PC-3 (cell line): ENCODE measurements at regions not wholly inside any gene's neighbourhood (a gene's known extent, or its start where the extent isn't known, plus 50 kb on each side); places are given as distances from the start of the nearest gene placed in this dataset.

ENCODE experiments used
- ATAC-seq: fragments of 200-7000 bp; cut with Tn5 transposase; 2 replicates; pipeline ENCODE4 v1.9.1; 2020; ENCODE audit warnings: mild to moderate bottlenecking, moderate library complexity
- BruUV-seq: library from RNA; stranded (reverse); fragments of 400-500 nt; replicated peaks from 2 replicates; lab custom pipeline; 2021; lab: Mats Ljungman, UMichigan
- CTCF ChIA-PET: fragments of 300-600 bp; sonication (Branson Sonifier 250); formaldehyde crosslinking; loops from one replicate; lab custom pipeline; 2022; ENCODE audit warnings: antibody characterized with exemption; lab: Charles Lee
- POLR2A ChIA-PET: fragments of 300-600 bp; sonication (Branson Sonifier 250); formaldehyde crosslinking; loops from one replicate; lab custom pipeline; 2022; ENCODE audit warnings: antibody characterized with exemption; ENCODE audit not compliant: unreplicated experiment; lab: Charles Lee
- DNase-seq: peaks from one replicate; pipeline ENCODE4 v3.0.0-alpha.2; 2015
- H2AFZ ChIP-seq: fragments of 300-600 bp; sonication (generic); 2 replicates; pipeline ENCODE4 v1.6.0; 2016; ENCODE audit warnings: antibody characterized with exemption, low read length
- H3F3A ChIP-seq: fragments of 300-600 bp; sonication (generic); one replicate; pipeline ENCODE4 v1.6.0; 2017; ENCODE audit warnings: antibody characterized with exemption, low read length, control low read depth, mild to moderate bottlenecking; ENCODE audit not compliant: unreplicated experiment
- H3K27ac ChIP-seq: fragments of 300-600 bp; sonication (generic); 2 replicates; pipeline ENCODE4 v1.5.1; 2016; ENCODE audit warnings: mild to moderate bottlenecking, low read length
- H3K27me3 ChIP-seq: fragments of 300-600 bp; sonication (generic); 2 replicates; pipeline ENCODE4 v1.6.1; 2016; ENCODE audit warnings: low read length, mixed read lengths
- H3K36me3 ChIP-seq: fragments of 300-600 bp; sonication (generic); 2 replicates; pipeline ENCODE4 v1.6.1; 2016; ENCODE audit warnings: low read depth, mixed run types, low read length, mixed read lengths
- H3K4me1 ChIP-seq: fragments of 300-600 bp; sonication (generic); 2 replicates; pipeline ENCODE4 v1.5.1; 2016; ENCODE audit warnings: low read length; ENCODE audit not compliant: insufficient read depth
- H3K4me2 ChIP-seq: fragments of 300-600 bp; sonication (generic); 2 replicates; pipeline ENCODE4 v1.6.0; 2016; ENCODE audit warnings: low read length
- H3K4me3 ChIP-seq: fragments of 300-600 bp; sonication (generic); 2 replicates; pipeline ENCODE4 v1.5.1; 2016; ENCODE audit warnings: mild to moderate bottlenecking, low read length, mixed read lengths
- H3K79me2 ChIP-seq: fragments of 300-600 bp; sonication (generic); 2 replicates; pipeline ENCODE4 v1.6.1; 2017; ENCODE audit warnings: low read length, mixed read lengths
- H3K9ac ChIP-seq: fragments of 300-600 bp; sonication (generic); 2 replicates; pipeline ENCODE4 v1.6.0; 2016; ENCODE audit warnings: mild to moderate bottlenecking, low read length
- H3K9me2 ChIP-seq: fragments of 300-600 bp; sonication (generic); replicated peaks from 2 replicates; pipeline ENCODE4 v1.6.1; 2016; ENCODE audit warnings: mixed run types, low read length, mixed read lengths
- H3K9me3 ChIP-seq: fragments of 300-600 bp; sonication (generic); 2 replicates; pipeline ENCODE4 v1.6.1; 2016; ENCODE audit warnings: low read length, mixed read lengths
- H4K20me1 ChIP-seq: fragments of 300-600 bp; sonication (generic); 2 replicates; pipeline ENCODE4 v1.6.1; 2016; ENCODE audit warnings: low read length, mixed read lengths
- EZH2 ChIP-seq: fragments of 300-600 bp; sonication (generic); IDR thresholded peaks from one replicate; pipeline ENCODE4 v1.6.1; 2017; ENCODE audit warnings: antibody characterized with exemption, mild to moderate bottlenecking, low read length; ENCODE audit not compliant: unreplicated experiment
- EZH2phosphoT487 ChIP-seq: fragments of 300-600 bp; sonication (generic); IDR thresholded peaks from 2 replicates; pipeline ENCODE4 v1.6.1; 2018; ENCODE audit warnings: mild to moderate bottlenecking, antibody characterized with exemption, low read length, borderline replicate concordance
- intact Hi-C: fragments of 100-400 bp; cut with micrococcal nuclease; formaldehyde crosslinking; loops from 2 replicates; pipeline ENCODE4 v1.9.0; 2023
- TF ChIP-seq, protein P1 (sequence below): fragments of 300-600 bp; sonication (generic); conservative IDR thresholded peaks from 2 replicates; pipeline ENCODE4 v1.5.1; 2017; ENCODE audit warnings: antibody characterized with exemption, low read depth, mild to moderate bottlenecking, low read length

DNA sequence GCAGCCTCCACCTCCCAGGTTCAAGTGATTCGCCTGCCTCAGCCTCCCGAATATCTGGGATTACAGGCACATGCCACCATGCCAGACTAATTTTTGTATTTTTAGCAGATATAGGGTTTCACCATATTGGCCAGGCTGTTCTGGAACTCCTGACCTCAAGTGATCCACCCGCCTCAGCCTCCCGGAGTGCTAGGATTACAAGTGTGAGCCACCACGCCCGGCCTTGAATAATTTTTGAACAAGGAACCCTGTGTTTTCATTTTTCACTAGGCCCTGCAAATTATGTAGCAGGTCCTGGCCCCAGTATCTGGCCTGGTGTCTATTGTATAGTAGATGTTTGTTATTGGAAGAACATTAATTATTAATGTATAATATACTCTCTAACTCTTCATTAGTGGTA lies 140.7 kb downstream of the PIK3R1 start:
- no peak overlapping the region for H2AFZ ChIP-seq
- no peaks in the 10 kb centered on the region for H3K4me1 ChIP-seq
- DNase-seq = no peak
- no peak overlapping the region for H3K4me2 ChIP-seq
- POLR2A ChIA-PET = no interaction called here
- BruUV-seq = no TSS peak
- no peak overlapping the region for H3K9ac ChIP-seq
- no peaks in the 10 kb centered on the region for H3K79me2 ChIP-seq
- H3K9me2 ChIP-seq = no peaks in the 10 kb centered on the region
- H3K27ac ChIP-seq = no peak overlapping the region
- no peak for ATAC-seq
- H4K20me1 ChIP-seq = no peaks in the 10 kb centered on the region
- CTCF ChIA-PET = no interaction called here
- H3F3A ChIP-seq = no peaks in the 10 kb centered on the region
- TF ChIP-seq EZH2phosphoT487 (no peak), EZH2 (no peak)
- TF ChIP-seq, protein P1, sequence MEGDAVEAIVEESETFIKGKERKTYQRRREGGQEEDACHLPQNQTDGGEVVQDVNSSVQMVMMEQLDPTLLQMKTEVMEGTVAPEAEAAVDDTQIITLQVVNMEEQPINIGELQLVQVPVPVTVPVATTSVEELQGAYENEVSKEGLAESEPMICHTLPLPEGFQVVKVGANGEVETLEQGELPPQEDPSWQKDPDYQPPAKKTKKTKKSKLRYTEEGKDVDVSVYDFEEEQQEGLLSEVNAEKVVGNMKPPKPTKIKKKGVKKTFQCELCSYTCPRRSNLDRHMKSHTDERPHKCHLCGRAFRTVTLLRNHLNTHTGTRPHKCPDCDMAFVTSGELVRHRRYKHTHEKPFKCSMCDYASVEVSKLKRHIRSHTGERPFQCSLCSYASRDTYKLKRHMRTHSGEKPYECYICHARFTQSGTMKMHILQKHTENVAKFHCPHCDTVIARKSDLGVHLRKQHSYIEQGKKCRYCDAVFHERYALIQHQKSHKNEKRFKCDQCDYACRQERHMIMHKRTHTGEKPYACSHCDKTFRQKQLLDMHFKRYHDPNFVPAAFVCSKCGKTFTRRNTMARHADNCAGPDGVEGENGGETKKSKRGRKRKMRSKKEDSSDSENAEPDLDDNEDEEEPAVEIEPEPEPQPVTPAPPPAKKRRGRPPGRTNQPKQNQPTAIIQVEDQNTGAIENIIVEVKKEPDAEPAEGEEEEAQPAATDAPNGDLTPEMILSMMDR = no peak
- intact Hi-C loops = no loop called here
- no peaks in the 10 kb centered on the region for H3K9me3 ChIP-seq
- no peak overlapping the region for H3K4me3 ChIP-seq
- H3K27me3 ChIP-seq = no peaks in the 10 kb centered on the region
- no peaks in the 10 kb centered on the region for H3K36me3 ChIP-seq

DNA sequence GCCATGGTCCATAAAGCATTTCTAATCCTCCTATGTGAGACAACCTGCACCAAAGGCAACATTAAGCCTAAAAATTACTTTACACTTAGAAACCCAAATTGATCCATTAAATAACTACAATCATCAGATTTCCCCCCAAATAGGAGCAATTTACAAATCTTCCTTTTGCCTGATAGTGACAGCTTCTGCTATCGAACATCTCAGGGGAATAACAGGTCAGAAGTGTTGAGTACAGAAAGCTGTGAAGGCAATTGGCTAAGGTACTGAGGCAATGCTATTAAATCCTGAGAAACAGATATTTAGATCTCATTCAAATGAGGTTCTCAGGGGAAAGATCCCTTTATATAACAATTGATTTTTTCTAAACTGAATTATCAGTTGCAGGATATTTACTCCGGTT lies 141.1 kb downstream of the PIK3R1 start:
- intact Hi-C loops = no loop called here

DNA sequence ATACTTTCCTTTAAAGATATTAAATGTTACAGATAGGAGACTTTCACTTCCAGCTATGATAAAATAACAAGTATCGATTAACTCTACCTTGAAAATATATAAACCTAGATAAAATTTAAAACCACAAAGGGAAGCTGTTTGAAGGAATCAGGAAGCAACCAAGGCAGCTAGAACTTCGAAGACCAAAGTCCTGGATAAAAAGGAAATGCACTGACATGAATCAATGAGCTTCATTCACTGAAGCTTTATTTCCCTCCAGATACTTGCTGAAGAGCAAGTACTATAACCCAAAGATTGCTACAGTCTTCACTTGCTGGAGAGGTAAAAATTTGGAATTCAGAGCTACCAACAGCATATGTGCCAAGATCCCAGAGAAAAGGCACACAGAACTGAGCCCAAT lies 144.1 kb downstream of the PIK3R1 start:
- Histone ChIP-seq H2AFZ (no peak overlapping the region), H3K27me3 (no peaks in the 10 kb centered on the region), H3K9ac (no peak overlapping the region), H3K4me2 (no peak overlapping the region), H3K9me2 (no peaks in the 10 kb centered on the region), H3K9me3 (no peaks in the 10 kb centered on the region), H4K20me1 (no peaks in the 10 kb centered on the region), H3F3A (no peaks in the 10 kb centered on the region), H3K79me2 (no peaks in the 10 kb centered on the region), H3K27ac (no peak overlapping the region), H3K36me3 (no peaks in the 10 kb centered on the region), H3K4me1 (no peaks in the 10 kb centered on the region), H3K4me3 (no peak overlapping the region)
- TF ChIP-seq, protein P1 = no peak
- TF ChIP-seq EZH2 (no peak), EZH2phosphoT487 (no peak)
- no peak for DNase-seq
- ChIA-PET CTCF (no interaction called here), POLR2A (no interaction called here)
- BruUV-seq = no TSS peak
- intact Hi-C loops = no loop called here
- ATAC-seq = no peak

More for the DNA sequence above, 141.1 kb downstream of the PIK3R1 start:
- H4K20me1 ChIP-seq = no peaks in the 10 kb centered on the region
- TF ChIP-seq, protein P1 = no peak
- TF ChIP-seq EZH2phosphoT487 (no peak), EZH2 (no peak)
- H3K79me2 ChIP-seq = no peaks in the 10 kb centered on the region
- no peak overlapping the region for H3K4me2 ChIP-seq
- no peak for ATAC-seq
- ChIA-PET CTCF (no interaction called here), POLR2A (no interaction called here)
- no peak for DNase-seq
- H3K27me3 ChIP-seq = no peaks in the 10 kb centered on the region
- no peaks in the 10 kb centered on the region for H3K36me3 ChIP-seq
- H3K9me3 ChIP-seq = no peaks in the 10 kb centered on the region
- H3K27ac ChIP-seq = no peak overlapping the region
- no peak overlapping the region for H3K9ac ChIP-seq
- no TSS peak for BruUV-seq
- no peak overlapping the region for H3K4me3 ChIP-seq
- no peaks in the 10 kb centered on the region for H3K9me2 ChIP-seq
- H3K4me1 ChIP-seq = no peaks in the 10 kb centered on the region
- H3F3A ChIP-seq = no peaks in the 10 kb centered on the region
- no peak overlapping the region for H2AFZ ChIP-seq
